Stimulated activated CD4-positive, alpha-beta T cell treated with anti-CD3 and anti-CD28 coated beads, Interleukin-1b, Interleukin-23, amount 100 ng/mL, for 48 hours (primary cell): ENCODE measurements at regions not wholly inside any gene's neighbourhood (a gene's known extent, or its start where the extent isn't known, plus 50 kb on each side); places are given as distances from the start of the nearest gene placed in this dataset.

Experiments
- DNase-seq: peaks from one replicate; pipeline ENCODE4 v3.0.0-alpha.2; 2020

- no peak for DNase-seq
Measured at GRCh38 chr4:124199755-124200154, 512.8 kb downstream of the ANKRD50 start.

GRCh38 chr4:124201636-124202035, 510.9 kb downstream of the ANKRD50 start:
- DNase-seq = no peak

GRCh38 chr4:124202099-124202498, 510.4 kb downstream of the ANKRD50 start:
- DNase-seq = no peak

- DNase-seq = no peak
Measured at GRCh38 chr4:124203613-124204238, 508.8 kb downstream of the ANKRD50 start.

- no peak for DNase-seq
Measured at GRCh38 chr4:124206779-124207605, 505.5 kb downstream of the ANKRD50 start.

- DNase-seq = no peak
Measured at GRCh38 chr4:124209211-124209610, 503.3 kb downstream of the ANKRD50 start.

- no peak for DNase-seq
Measured at GRCh38 chr4:124209626-124210025, 502.9 kb downstream of the ANKRD50 start.

GRCh38 chr4:124210746-124211145, 501.8 kb downstream of the ANKRD50 start:
- no peak for DNase-seq

- no peak for DNase-seq
Measured at GRCh38 chr4:124212815-124213630, 499.5 kb downstream of the ANKRD50 start.

- DNase-seq = no peak
Measured at GRCh38 chr4:124219389-124219788, 493.1 kb downstream of the ANKRD50 start.

- no peak for DNase-seq
Measured at GRCh38 chr4:124224256-124224655, 488.3 kb downstream of the ANKRD50 start.

- no peak for DNase-seq
Measured at GRCh38 chr4:124227981-124228380, 484.6 kb downstream of the ANKRD50 start.

- DNase-seq = no peak
Measured at GRCh38 chr4:124230268-124230667, 482.3 kb downstream of the ANKRD50 start.

- DNase-seq = no peak
Measured at GRCh38 chr4:124234771-124235170, 477.8 kb downstream of the ANKRD50 start.

- no peak for DNase-seq
Measured at GRCh38 chr4:124243671-124244366, 468.7 kb downstream of the ANKRD50 start.

GRCh38 chr4:124253080-124253479, 459.5 kb downstream of the ANKRD50 start:
- DNase-seq = no peak

GRCh38 chr4:124262211-124263179, 450.0 kb downstream of the ANKRD50 start:
- peak; percentile 25 for DNase-seq

GRCh38 chr4:124265701-124266100, 446.8 kb downstream of the ANKRD50 start:
- DNase-seq = no peak

GRCh38 chr4:124266721-124267120, 445.8 kb downstream of the ANKRD50 start:
- no peak for DNase-seq

GRCh38 chr4:124276461-124276860, 436.1 kb downstream of the ANKRD50 start:
- no peak for DNase-seq

- no peak for DNase-seq
Measured at GRCh38 chr4:124277691-124278090, 434.8 kb downstream of the ANKRD50 start.

GRCh38 chr4:124278477-124278876, 434.1 kb downstream of the ANKRD50 start:
- DNase-seq = no peak
